RKO (cell line): ENCODE measurements at regions not wholly inside any gene's neighbourhood (a gene's known extent, or its start where the extent isn't known, plus 50 kb on each side); places are given as distances from the start of the nearest gene placed in this dataset.

ENCODE experiments used
- DNase-seq: peaks from one replicate; pipeline ENCODE4 v3.0.0-alpha.2; 2016; ENCODE audit warnings: low spot score

GRCh38 chr4:149928507-149928906 is 112.9 kb upstream of the IQCM start:
- DNase-seq = no peak

GRCh38 chr4:149931431-149931830 is 115.8 kb upstream of the IQCM start:
- no peak for DNase-seq

GRCh38 chr4:149932188-149932587 is 116.5 kb upstream of the IQCM start:
- DNase-seq = no peak

GRCh38 chr4:149933120-149933519 is 117.5 kb upstream of the IQCM start:
- no peak for DNase-seq

GRCh38 chr4:149933883-149934282 is 118.2 kb upstream of the IQCM start:
- DNase-seq = no peak

- no peak for DNase-seq
Observed at GRCh38 chr4:149949381-149949780, 128.9 kb upstream of the DCLK2 start.

GRCh38 chr4:149951152-149951900 is 126.9 kb upstream of the DCLK2 start:
- no peak for DNase-seq

GRCh38 chr4:149952101-149952500 is 126.1 kb upstream of the DCLK2 start:
- no peak for DNase-seq

GRCh38 chr4:149952716-149953115 is 125.5 kb upstream of the DCLK2 start:
- no peak for DNase-seq

GRCh38 chr4:149955780-149956390 is 122.4 kb upstream of the DCLK2 start:
- no peak for DNase-seq

GRCh38 chr4:149956678-149957077 is 121.6 kb upstream of the DCLK2 start:
- DNase-seq = no peak

GRCh38 chr4:149961876-149962597 is 116.2 kb upstream of the DCLK2 start:
- peak; percentile 26 for DNase-seq

GRCh38 chr4:149964001-149964796 is 114.0 kb upstream of the DCLK2 start:
- DNase-seq = no peak

- DNase-seq = no peak
Observed at GRCh38 chr4:149965206-149965605, 113.0 kb upstream of the DCLK2 start.

GRCh38 chr4:149972407-149972806 is 105.8 kb upstream of the DCLK2 start:
- no peak for DNase-seq

GRCh38 chr4:149973181-149973580 is 105.1 kb upstream of the DCLK2 start:
- no peak for DNase-seq

GRCh38 chr4:149975172-149975571 is 103.1 kb upstream of the DCLK2 start:
- no peak for DNase-seq

- no peak for DNase-seq
Observed at GRCh38 chr4:149980121-149980682, 98.0 kb upstream of the DCLK2 start.

- peak; percentile 67 for DNase-seq
Observed at GRCh38 chr4:149980941-149981340, 97.3 kb upstream of the DCLK2 start.

GRCh38 chr4:149983401-149983800 is 94.8 kb upstream of the DCLK2 start:
- DNase-seq = no peak

- no peak for DNase-seq
Observed at GRCh38 chr4:149983931-149984330, 94.3 kb upstream of the DCLK2 start.

GRCh38 chr4:149985981-149986380 is 92.3 kb upstream of the DCLK2 start:
- no peak for DNase-seq
